NT2/D1 (cell line): ENCODE measurements at regions not wholly inside any gene's neighbourhood (a gene's known extent, or its start where the extent isn't known, plus 50 kb on each side); places are given as distances from the start of the nearest gene placed in this dataset.

Experiments
- DNase-seq: peaks from one replicate; pipeline ENCODE4 v3.0.0-alpha.2; 2011; ENCODE audit warnings: low read depth, low spot score
- H3K27me3 ChIP-seq: 2 replicates; pipeline ENCODE4 v1.6.0; 2011; ENCODE audit warnings: mild to moderate bottlenecking; ENCODE audit not compliant: insufficient read length, insufficient read depth
- H3K36me3 ChIP-seq: 2 replicates; pipeline ENCODE4 v1.6.1; 2011; ENCODE audit warnings: mild to moderate bottlenecking, low read length, mixed read lengths; ENCODE audit not compliant: insufficient read depth, insufficient read length
- H3K4me1 ChIP-seq: 2 replicates; pipeline ENCODE4 v1.5.1; 2011; ENCODE audit not compliant: insufficient read depth, insufficient read length
- H3K4me3 ChIP-seq: 2 replicates; pipeline ENCODE4 v1.5.1; 2011; ENCODE audit warnings: low read depth; ENCODE audit not compliant: insufficient read length
- H3K9ac ChIP-seq: 2 replicates; pipeline ENCODE4 v1.6.0; 2011; ENCODE audit warnings: low read depth; ENCODE audit not compliant: insufficient read length
- H3K9me3 ChIP-seq: 2 replicates; pipeline ENCODE4 v1.5.1; 2011; ENCODE audit warnings: mild to moderate bottlenecking, low read length; ENCODE audit not compliant: insufficient read depth
- SUZ12 ChIP-seq: IDR thresholded peaks from 2 replicates; pipeline ENCODE4 v1.6.1; 2011; ENCODE audit not compliant: insufficient read length, insufficient read depth; ENCODE audit errors: extremely low read depth
- YY1 ChIP-seq: IDR thresholded peaks from 2 replicates; pipeline ENCODE4 v1.6.1; 2011; ENCODE audit not compliant: insufficient read length, insufficient read depth
- ZNF274 ChIP-seq: IDR thresholded peaks from 2 replicates; pipeline ENCODE4 v1.6.1; 2011; ENCODE audit warnings: mild to moderate bottlenecking, low read depth, low read length

DNA sequence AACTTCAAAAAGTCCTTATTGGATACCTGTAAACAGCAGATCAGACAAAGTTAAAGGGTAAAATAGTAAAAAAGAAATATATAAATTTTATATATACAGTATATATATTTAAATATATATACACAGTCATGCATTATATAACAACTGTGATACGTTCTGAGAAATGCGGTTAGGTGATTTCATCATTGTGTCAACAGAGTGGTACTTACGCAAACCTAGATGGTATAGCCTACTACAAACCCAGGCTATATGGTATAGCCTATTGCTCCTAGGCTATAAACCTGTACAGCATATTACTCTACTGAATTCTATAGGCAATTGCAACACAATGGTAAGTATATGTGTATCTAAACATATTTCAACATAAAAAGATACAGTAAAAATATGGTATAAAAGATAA is 222.7 kb downstream of the NUF2 start:
- no peaks in the 10 kb centered on the region for H3K36me3 ChIP-seq
- no peak overlapping the region for H3K4me3 ChIP-seq
- no peak for DNase-seq
- peaks cover 7% of the 10 kb centered on the region; the same call in 1 of the 2 replicates for H3K9me3 ChIP-seq
- H3K27me3 ChIP-seq = no peaks in the 10 kb centered on the region
- no peak overlapping the region for H3K9ac ChIP-seq
- no peaks in the 10 kb centered on the region for H3K4me1 ChIP-seq
- TF ChIP-seq YY1 = no peak
- TF ChIP-seq SUZ12 = no peak
- TF ChIP-seq ZNF274 = no peak

DNA sequence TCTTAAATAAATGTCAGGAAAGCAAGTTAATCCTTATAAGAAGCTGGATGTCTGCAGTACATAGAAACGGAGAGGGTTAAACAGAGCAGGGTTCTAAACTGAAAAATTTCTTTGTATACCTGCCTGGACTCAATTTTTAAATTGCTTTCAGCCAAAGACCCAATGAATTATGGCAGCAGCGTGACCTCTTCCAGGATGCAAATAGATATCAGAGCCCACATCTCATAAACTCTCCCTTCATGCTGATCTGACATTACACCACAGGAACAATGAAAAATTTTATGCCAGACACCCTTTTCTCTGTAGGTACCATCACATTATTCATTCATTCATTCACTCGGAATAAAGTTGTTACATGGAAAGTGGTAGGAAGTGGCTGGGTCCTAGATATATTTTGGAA is 236.4 kb downstream of the NUF2 start:
- H3K9me3 ChIP-seq = peaks cover 5% of the 10 kb centered on the region; the same call in 1 of the 2 replicates
- no peaks in the 10 kb centered on the region for H3K27me3 ChIP-seq
- H3K4me1 ChIP-seq = no peaks in the 10 kb centered on the region
- H3K4me3 ChIP-seq = no peak overlapping the region
- no peaks in the 10 kb centered on the region for H3K36me3 ChIP-seq
- no peak overlapping the region for H3K9ac ChIP-seq
- no peak for TF ChIP-seq SUZ12
- no peak for TF ChIP-seq ZNF274
- TF ChIP-seq YY1 = no peak
- DNase-seq = no peak

DNA sequence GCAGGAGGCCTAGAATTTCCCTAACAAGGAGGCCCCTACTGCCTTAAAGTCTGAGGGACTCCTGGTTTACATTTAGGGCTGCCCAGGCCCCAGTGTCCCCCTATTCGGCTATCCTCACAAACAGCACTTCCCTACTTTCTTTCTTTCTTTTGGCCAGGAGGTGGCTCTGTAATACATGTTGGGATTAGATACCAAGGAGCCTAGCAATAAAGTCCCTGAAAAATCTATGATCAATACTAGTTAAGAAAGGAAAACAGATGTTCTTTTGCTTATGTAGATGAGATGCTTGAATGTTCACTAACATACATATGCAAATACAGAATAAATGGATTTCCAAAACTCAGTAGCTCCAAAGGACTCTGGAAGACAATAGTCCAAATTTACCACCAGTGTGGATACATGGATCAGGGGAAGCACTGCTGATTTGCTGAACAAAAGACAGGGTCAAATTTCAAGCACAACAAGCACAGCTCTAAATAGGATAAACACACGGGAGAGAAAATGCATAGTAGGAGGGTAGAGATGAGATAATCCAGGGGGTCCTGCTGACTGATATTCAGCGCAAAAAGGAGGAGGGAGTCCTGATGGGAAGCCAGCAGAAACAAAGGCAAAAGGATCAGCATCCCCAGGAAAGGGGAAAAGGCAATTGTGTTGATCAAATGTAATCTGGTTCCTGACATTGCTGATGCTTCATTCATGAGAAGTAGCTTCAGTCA is 240.0 kb downstream of the NUF2 start:
- H3K36me3 ChIP-seq = no peaks in the 10 kb centered on the region
- H3K9me3 ChIP-seq = peaks cover 5% of the 10 kb centered on the region; the same call in 1 of the 2 replicates
- no peaks in the 10 kb centered on the region for H3K27me3 ChIP-seq
- TF ChIP-seq ZNF274 = no peak
- peak overlapping the region; percentile 10 for H3K9ac ChIP-seq
- peak; percentile 85 for DNase-seq
- no peaks in the 10 kb centered on the region for H3K4me1 ChIP-seq
- H3K4me3 ChIP-seq = no peak overlapping the region

DNA sequence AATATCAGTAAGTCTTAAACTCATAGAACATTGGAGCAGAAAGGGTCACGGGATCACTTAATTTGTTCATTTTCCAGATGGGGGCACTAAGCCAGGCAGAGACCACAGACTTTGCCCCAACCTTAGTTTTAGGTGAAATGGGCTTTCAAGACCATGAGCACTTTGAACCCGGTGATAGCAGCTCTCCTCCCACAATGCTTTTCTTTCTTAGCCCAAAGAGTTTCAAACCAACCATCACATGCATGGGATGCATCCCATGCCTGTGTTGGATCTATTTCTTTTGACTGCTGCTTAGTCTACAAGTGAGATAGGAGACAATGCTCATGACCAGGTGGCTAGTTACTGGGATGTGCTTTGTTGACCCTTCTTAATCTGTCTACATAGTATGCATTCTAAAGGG is 240.6 kb downstream of the NUF2 start:
- Histone ChIP-seq H3K4me1 (no peaks in the 10 kb centered on the region), H3K4me3 (no peak overlapping the region), H3K9me3 (peaks cover 5% of the 10 kb centered on the region; the same call in 1 of the 2 replicates), H3K27me3 (no peaks in the 10 kb centered on the region), H3K9ac (no peak overlapping the region), H3K36me3 (no peaks in the 10 kb centered on the region)
- TF ChIP-seq SUZ12 (no peak), YY1 (no peak), ZNF274 (no peak)
- DNase-seq = no peak

DNA sequence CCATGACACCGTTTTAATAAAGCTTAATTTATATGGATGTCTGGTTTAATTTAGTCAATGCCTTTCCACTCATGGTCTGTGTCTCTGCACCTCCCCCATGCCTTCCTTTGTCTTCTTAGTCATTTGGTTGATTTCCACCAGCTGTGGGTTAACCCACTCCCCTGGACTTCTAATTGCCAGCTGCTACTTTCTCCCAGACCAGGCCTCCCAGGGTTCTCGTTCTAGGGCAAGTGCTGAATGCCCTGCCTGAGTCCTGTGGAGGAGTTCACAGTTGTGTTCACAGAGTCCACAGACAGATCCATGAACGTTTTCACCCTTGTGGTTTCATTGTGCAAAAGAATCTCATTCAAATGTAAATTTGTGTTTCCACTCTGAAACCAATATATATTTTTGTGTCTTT is 243.4 kb downstream of the NUF2 start:
- no peak for TF ChIP-seq YY1
- TF ChIP-seq ZNF274 = no peak
- no peak for TF ChIP-seq SUZ12

DNA sequence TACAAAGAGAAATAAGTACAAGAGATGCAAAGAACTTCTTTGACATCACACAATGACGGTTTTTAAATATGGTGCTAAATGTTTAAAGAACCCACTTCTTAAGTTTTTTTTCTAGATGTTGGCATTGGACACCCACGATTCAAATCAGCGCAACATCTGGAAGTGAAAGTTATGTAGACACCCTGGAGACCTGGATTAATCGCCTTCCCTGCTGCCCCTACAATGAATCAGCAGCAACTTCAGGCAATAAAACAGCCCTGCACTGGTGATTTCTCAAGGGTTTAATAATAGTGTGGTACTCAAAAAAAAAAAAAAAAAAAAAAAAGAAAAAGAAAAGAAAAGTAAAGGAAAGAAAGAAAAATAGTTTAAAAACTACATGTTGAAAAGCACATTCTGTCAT is 248.3 kb downstream of the NUF2 start:
- Histone ChIP-seq H3K36me3 (no peaks in the 10 kb centered on the region), H3K9ac (no peak overlapping the region), H3K9me3 (no peaks in the 10 kb centered on the region), H3K4me3 (no peak overlapping the region), H3K4me1 (no peaks in the 10 kb centered on the region), H3K27me3 (no peaks in the 10 kb centered on the region)
- no peak for TF ChIP-seq SUZ12
- TF ChIP-seq YY1 = no peak
- TF ChIP-seq ZNF274 = no peak
- no peak for DNase-seq

More for the DNA sequence above, 243.4 kb downstream of the NUF2 start:
- Histone ChIP-seq H3K9ac (no peak overlapping the region), H3K27me3 (no peaks in the 10 kb centered on the region), H3K9me3 (peaks cover 5% of the 10 kb centered on the region; the same call in 1 of the 2 replicates), H3K4me3 (no peak overlapping the region), H3K4me1 (no peaks in the 10 kb centered on the region), H3K36me3 (no peaks in the 10 kb centered on the region)
- no peak for DNase-seq

DNA sequence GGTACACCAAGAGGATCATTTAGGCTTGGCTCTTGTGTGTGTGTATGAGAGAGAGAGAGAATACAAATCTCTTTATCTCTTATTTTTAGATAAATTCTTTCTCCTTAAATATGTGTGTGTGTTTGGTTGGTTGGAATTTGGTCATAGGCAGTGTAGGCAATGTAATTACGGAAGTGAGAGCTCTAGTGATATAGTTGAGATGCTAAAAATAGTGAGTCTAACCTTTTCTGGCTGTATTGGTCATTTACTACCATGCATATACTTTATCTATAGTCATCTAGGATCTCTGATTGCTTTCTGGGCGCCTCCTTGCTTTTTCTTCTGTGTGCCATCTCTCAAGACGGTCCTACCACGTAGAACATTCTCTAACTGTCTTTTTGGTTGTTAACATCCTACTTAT is 250.2 kb downstream of the NUF2 start:
- Histone ChIP-seq H3K9ac (no peak overlapping the region), H3K36me3 (no peaks in the 10 kb centered on the region), H3K9me3 (no peaks in the 10 kb centered on the region), H3K4me1 (no peaks in the 10 kb centered on the region), H3K27me3 (no peaks in the 10 kb centered on the region), H3K4me3 (no peak overlapping the region)
- TF ChIP-seq SUZ12 (no peak), ZNF274 (no peak), YY1 (no peak)
- no peak for DNase-seq

DNA sequence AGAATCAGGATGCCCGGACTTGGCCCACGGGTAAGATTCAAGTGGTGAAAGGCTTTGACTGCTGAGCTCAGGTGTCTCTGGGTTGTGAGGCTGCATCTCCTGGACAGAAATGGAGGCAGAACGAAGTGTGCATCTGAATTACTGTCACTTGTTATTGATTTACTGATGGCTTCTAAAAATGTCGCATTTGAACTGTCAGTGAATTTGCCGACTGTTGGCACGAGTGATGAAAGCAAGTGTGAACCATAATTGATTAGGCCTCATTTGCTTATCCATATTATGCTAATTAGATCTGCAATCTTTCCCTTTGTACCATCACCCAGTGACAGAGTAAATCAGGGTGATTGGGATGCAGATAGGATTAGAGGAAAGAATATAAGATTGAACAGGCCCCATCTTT is 252.4 kb downstream of the NUF2 start:
- H3K9ac ChIP-seq = no peak overlapping the region
- DNase-seq = no peak
- H3K36me3 ChIP-seq = no peaks in the 10 kb centered on the region
- no peaks in the 10 kb centered on the region for H3K4me1 ChIP-seq
- no peaks in the 10 kb centered on the region for H3K27me3 ChIP-seq
- H3K4me3 ChIP-seq = no peak overlapping the region
- no peaks in the 10 kb centered on the region for H3K9me3 ChIP-seq
- TF ChIP-seq ZNF274 (no peak), SUZ12 (no peak), YY1 (no peak)
